IMR-90 (cell line): ENCODE measurements at regions not wholly inside any gene's neighbourhood (a gene's known extent, or its start where the extent isn't known, plus 50 kb on each side); places are given as distances from the start of the nearest gene placed in this dataset.

Experiments used
- ATAC-seq: fragments of 200-7000 bp; cut with Tn5 transposase; 2 replicates; pipeline ENCODE4 v1.9.1; 2020; ENCODE audit warnings: low read depth, mild to moderate bottlenecking, moderate library complexity
- BruUV-seq: library from RNA; stranded (reverse); fragments of 400-500 nt; replicated peaks from 2 replicates; lab custom pipeline; 2021; lab: Mats Ljungman, UMichigan
- CTCF ChIA-PET: fragments of 300-600 bp; formaldehyde crosslinking; extraction: SDS; loops from one replicate; lab custom pipeline; 2021; ENCODE audit warnings: antibody characterized with exemption; lab: Yijun Ruan, JAX
- POLR2A ChIA-PET: fragments of 300-600 bp; sonication (Branson Sonifier 250); formaldehyde crosslinking; loops from one replicate; lab custom pipeline; 2022; ENCODE audit warnings: antibody characterized with exemption; ENCODE audit not compliant: unreplicated experiment; lab: Charles Lee
- DNase-seq: peaks from one replicate; pipeline ENCODE4 v3.0.0; 2013
- H2AFZ ChIP-seq: replicated peaks from 2 replicates; pipeline ENCODE3; 2013; ENCODE audit warnings: low read length, mild to moderate bottlenecking; ENCODE audit not compliant: poor library complexity
- H2AK5ac ChIP-seq: 2 replicates; pipeline ENCODE4 v1.6.1; 2013; ENCODE audit warnings: low read depth, low read length, inconsistent platforms
- H2AK9ac ChIP-seq: replicated peaks from 2 replicates; pipeline ENCODE3; 2013; ENCODE audit warnings: mild to moderate bottlenecking, low read depth, low read length, moderate library complexity; ENCODE audit not compliant: poor library complexity
- H2BK120ac ChIP-seq: 2 replicates; pipeline ENCODE4 v1.6.1; 2013; ENCODE audit warnings: low read depth, low read length, inconsistent platforms
- H2BK15ac ChIP-seq: 3 replicates; pipeline ENCODE4 v1.6.1; 2013; ENCODE audit warnings: low read depth, low read length, inconsistent platforms
- H2BK20ac ChIP-seq: 2 replicates; pipeline ENCODE4 v1.6.1; 2013; ENCODE audit warnings: low read depth, mild to moderate bottlenecking, inconsistent platforms, low read length, moderate library complexity
- H2BK5ac ChIP-seq: 2 replicates; pipeline ENCODE4 v1.6.1; 2013; ENCODE audit warnings: mild to moderate bottlenecking, low read depth, low read length, inconsistent platforms; ENCODE audit not compliant: poor library complexity, severe bottlenecking
- H3K14ac ChIP-seq: replicated peaks from 2 replicates; pipeline ENCODE4 v1.6.1; 2013; ENCODE audit warnings: low read depth, low read length, inconsistent platforms
- H3K18ac ChIP-seq: 2 replicates; pipeline ENCODE4 v1.6.1; 2013; ENCODE audit warnings: low read depth, low read length, control low read depth
- H3K23ac ChIP-seq: 2 replicates; pipeline ENCODE4 v1.6.1; 2013; ENCODE audit warnings: low read depth, low read length, inconsistent platforms
- H3K27ac ChIP-seq: 2 replicates; pipeline ENCODE4 v1.5.1; 2013; ENCODE audit warnings: mild to moderate bottlenecking, control low read depth, low read length; ENCODE audit not compliant: insufficient read depth
- H3K27me3 ChIP-seq: 2 replicates; pipeline ENCODE4 v1.6.1; 2013; ENCODE audit warnings: low read length; ENCODE audit not compliant: control insufficient read depth, insufficient read depth
- H3K36me3 ChIP-seq: 2 replicates; pipeline ENCODE4 v1.6.1; 2013; ENCODE audit warnings: low read length, mixed read lengths; ENCODE audit not compliant: control insufficient read depth, insufficient read depth
- H3K4ac ChIP-seq: 2 replicates; pipeline ENCODE4 v1.6.1; 2013; ENCODE audit warnings: low read depth, low read length, inconsistent platforms
- H3K4me1 ChIP-seq: 2 replicates; pipeline ENCODE4 v1.6.1; 2013; ENCODE audit warnings: low read length, mixed read lengths; ENCODE audit not compliant: control insufficient read depth, insufficient read depth
- H3K4me2 ChIP-seq: 2 replicates; pipeline ENCODE4 v1.6.1; 2013; ENCODE audit warnings: low read depth, mild to moderate bottlenecking, control low read depth, low read length, moderate library complexity
- H3K4me3 ChIP-seq: 2 replicates; pipeline ENCODE4 v1.5.1; 2013; ENCODE audit warnings: low read depth, mild to moderate bottlenecking, control low read depth, low read length, moderate library complexity; ENCODE audit not compliant: insufficient read depth
- H3K56ac ChIP-seq: 2 replicates; pipeline ENCODE4 v1.6.1; 2013; ENCODE audit warnings: low read length, inconsistent platforms; ENCODE audit not compliant: insufficient read depth; ENCODE audit errors: extremely low read depth
- H3K79me1 ChIP-seq, 2 experiments: 2 replicates each; pipeline ENCODE4 v1.6.1; 2013; ENCODE audit warnings: low read length in 2 of 2, inconsistent platforms in 1 of 2, low read depth in 1 of 2
- H3K9ac ChIP-seq: 2 replicates; pipeline ENCODE4 v1.6.1; 2013; ENCODE audit warnings: low read depth, low read length, control low read depth
- H3K9me1 ChIP-seq: 2 replicates; pipeline ENCODE4 v1.6.1; 2013; ENCODE audit warnings: low read length, inconsistent platforms; ENCODE audit not compliant: insufficient read depth
- H3K9me3 ChIP-seq: 2 replicates; pipeline ENCODE4 v1.6.1; 2013; ENCODE audit warnings: low read length; ENCODE audit not compliant: control insufficient read depth, insufficient read depth
- H4K20me1 ChIP-seq: 2 replicates; pipeline ENCODE4 v1.6.1; 2013; ENCODE audit warnings: low read length, inconsistent platforms; ENCODE audit not compliant: insufficient read depth
- H4K5ac ChIP-seq: 2 replicates; pipeline ENCODE4 v1.6.1; 2013; ENCODE audit warnings: mild to moderate bottlenecking, low read depth, low read length, control low read depth
- H4K8ac ChIP-seq, 2 experiments: 2 replicates each; pipeline ENCODE4 v1.6.1; 2013; ENCODE audit warnings: low read depth in 2 of 2, low read length in 2 of 2, control low read depth in 1 of 2, inconsistent platforms in 1 of 2
- H4K91ac ChIP-seq: 2 replicates; pipeline ENCODE4 v1.6.1; 2013; ENCODE audit warnings: low read depth, low read length, inconsistent platforms; ENCODE audit not compliant: insufficient read depth
- WGBS, 2 experiments: methylation state at CpG; one replicate each; pipeline versions ENCODE4 v1.1.5 to v1.1.7; 2013; ENCODE audit warnings: missing lambda C conversion rate in 2 of 2; ENCODE audit not compliant: insufficient read length in 1 of 2; ENCODE audit errors: extremely low coverage in 2 of 2; 5-methylcytosine and 5-hydroxymethylcytosine counted together
- dilution Hi-C: fragments of 300-500 bp; cut with HindIII; formaldehyde crosslinking; loops from one replicate; pipeline ENCODE4 v1.14.3; 2018; ENCODE audit warnings: low sequenced_read_pairs; ENCODE audit not compliant: unreplicated experiment
- in situ Hi-C: fragments of 300-500 bp; cut with MboI; formaldehyde crosslinking; loops from 3 replicates; pipeline ENCODE4 v1.14.3; 2019; ENCODE audit warnings: low sequenced_read_pairs, inconsistent platforms, mixed read lengths
- intact Hi-C: fragments of 100-400 bp; cut with micrococcal nuclease; formaldehyde crosslinking; loops from 2 replicates; pipeline ENCODE4 v1.10.0; 2022
- TF ChIP-seq, protein P1 (sequence below): fragments of 150-350 bp; IDR thresholded peaks from 2 replicates; pipeline ENCODE4 v1.6.1; 2016; ENCODE audit warnings: low read depth, mild to moderate bottlenecking, low read length, moderate library complexity, borderline replicate concordance

DNA sequence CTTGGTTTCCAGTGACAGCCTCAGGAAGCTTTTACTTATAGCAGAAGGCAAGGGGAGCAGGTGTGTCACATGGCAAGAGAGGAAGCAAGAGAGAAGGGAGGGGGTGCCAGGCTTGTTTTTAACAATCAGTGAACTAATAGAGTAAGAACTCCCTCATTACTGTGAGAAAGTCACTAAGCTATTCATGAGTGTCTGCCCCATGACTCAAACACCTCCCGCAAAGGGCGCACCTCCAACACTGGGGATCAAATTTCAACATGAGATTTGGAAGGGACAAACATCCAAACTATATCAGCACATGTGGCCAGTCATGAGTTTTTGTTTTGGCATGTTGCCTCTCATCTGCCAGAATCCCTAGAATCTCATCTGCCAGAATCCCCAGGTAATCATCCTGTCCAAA is 183.5 kb upstream of the C1QTNF7 start:
- no peak overlapping the region for H2BK120ac ChIP-seq
- in situ Hi-C loops: no loop called here
- CTCF ChIA-PET: no interaction called here
- no peak overlapping the region for H3K23ac ChIP-seq
- peaks cover 2% of the 10 kb centered on the region for H3K4me1 ChIP-seq
- H3K27me3 ChIP-seq: no peaks in the 10 kb centered on the region
- H3K14ac ChIP-seq: no peak overlapping the region
- no peak overlapping the region for H2AFZ ChIP-seq
- no peak overlapping the region for H3K56ac ChIP-seq
- H4K8ac ChIP-seq: no peak overlapping the region
- POLR2A ChIA-PET: no interaction called here
- no peak overlapping the region for H3K9ac ChIP-seq
- H2BK20ac ChIP-seq: no peak overlapping the region
- no peak overlapping the region for H3K4me3 ChIP-seq
- H2AK5ac ChIP-seq: no peak overlapping the region
- intact Hi-C loops: no loop called here
- H3K18ac ChIP-seq: no peak overlapping the region
- no CpG with 5 or more reads among the region's 2 CpGs for WGBS, 2 experiments
- H4K91ac ChIP-seq: no peak overlapping the region
- no peaks in the 10 kb centered on the region for H3K9me1 ChIP-seq
- no peak overlapping the region for H3K4ac ChIP-seq
- no peak overlapping the region for H2AK9ac ChIP-seq
- peak overlapping the region; percentile 54; the same call in 1 of the 3 replicates for H2BK15ac ChIP-seq
- H3K36me3 ChIP-seq: no peaks in the 10 kb centered on the region
- H3K79me1 ChIP-seq: no peaks in the 10 kb centered on the region
- DNase-seq: peak; percentile 61
- TF ChIP-seq, protein P1, sequence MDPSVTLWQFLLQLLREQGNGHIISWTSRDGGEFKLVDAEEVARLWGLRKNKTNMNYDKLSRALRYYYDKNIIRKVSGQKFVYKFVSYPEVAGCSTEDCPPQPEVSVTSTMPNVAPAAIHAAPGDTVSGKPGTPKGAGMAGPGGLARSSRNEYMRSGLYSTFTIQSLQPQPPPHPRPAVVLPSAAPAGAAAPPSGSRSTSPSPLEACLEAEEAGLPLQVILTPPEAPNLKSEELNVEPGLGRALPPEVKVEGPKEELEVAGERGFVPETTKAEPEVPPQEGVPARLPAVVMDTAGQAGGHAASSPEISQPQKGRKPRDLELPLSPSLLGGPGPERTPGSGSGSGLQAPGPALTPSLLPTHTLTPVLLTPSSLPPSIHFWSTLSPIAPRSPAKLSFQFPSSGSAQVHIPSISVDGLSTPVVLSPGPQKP: no peak
- dilution Hi-C loops: no loop called here
- BruUV-seq: no TSS peak
- ATAC-seq: no peak; the same call in 1 of the 2 replicates
- no peak overlapping the region for H4K5ac ChIP-seq
- no peak overlapping the region for H2BK5ac ChIP-seq
- no peaks in the 10 kb centered on the region for H4K20me1 ChIP-seq
- no peak overlapping the region for H3K27ac ChIP-seq
- H3K4me2 ChIP-seq: no peak overlapping the region
- H3K9me3 ChIP-seq: no peaks in the 10 kb centered on the region
